Upper lobe of left lung (tissue), 6 donors: ENCODE measurements at regions not wholly inside any gene's neighbourhood (a gene's known extent, or its start where the extent isn't known, plus 50 kb on each side); places are given as distances from the start of the nearest gene placed in this dataset.

Source experiments
- ATAC-seq, 2 donors: fragments of 200-7000 bp; cut with Tn5 transposase; one replicate each; pipeline ENCODE4 v1.9.1; 2022; ENCODE audit warnings: mild to moderate bottlenecking in 2 of 2, moderate library complexity in 2 of 2; ENCODE audit not compliant: low FRiP score in 2 of 2
- DNase-seq, 2 donors: peaks; one replicate each; pipeline ENCODE4 v3.0.0-alpha.2; 2019 to 2020
- H3K27ac ChIP-seq, 4 donors: fragments of 200-600 bp; sonication (generic); one replicate each; pipeline ENCODE4 v1.5.1; 2016 to 2019
- H3K27me3 ChIP-seq, 4 donors: fragments of 200-600 bp; sonication (generic); one replicate each; pipeline ENCODE4 v1.5.1; 2017 to 2019
- H3K36me3 ChIP-seq, 4 donors: fragments of 200-600 bp; sonication (generic); one replicate each; pipeline ENCODE4 v1.5.1; 2016 to 2019
- H3K4me1 ChIP-seq, 4 donors: fragments of 200-600 bp; sonication (generic); one replicate each; pipeline ENCODE4 v1.5.1; 2018 to 2019
- H3K4me3 ChIP-seq, 4 donors: fragments of 200-600 bp; sonication (generic); one replicate each; pipeline ENCODE4 v1.5.1; 2017 to 2019; ENCODE audit warnings: mild to moderate bottlenecking in 2 of 4, moderate library complexity in 1 of 4
- H3K9me3 ChIP-seq, 4 donors: fragments of 200-600 bp; sonication (generic); one replicate each; pipeline ENCODE4 v1.5.1; 2018 to 2019
- EP300 ChIP-seq, 4 donors: sonication (generic); formaldehyde crosslinking; IDR thresholded peaks; one replicate each; pipeline ENCODE4 v1.5.1; 2017; ENCODE audit warnings: antibody characterized with exemption in 4 of 4, control low read depth in 2 of 4
- POLR2A ChIP-seq, 4 donors: fragments of 450-650 bp; IDR thresholded peaks; one replicate each; pipeline ENCODE4 v1.5.1; 2016 to 2017; ENCODE audit warnings: antibody characterized with exemption in 4 of 4, mild to moderate bottlenecking in 2 of 4
- POLR2AphosphoS5 ChIP-seq, 2 donors: sonication (generic); formaldehyde crosslinking; IDR thresholded peaks; one replicate each; pipeline ENCODE4 v1.5.1; 2017; ENCODE audit warnings: antibody characterized with exemption in 2 of 2
- WGBS, 2 donors: methylation state at CpG; one replicate each; pipeline ENCODE4 v1.1.5; 2017 to 2018; 5-methylcytosine and 5-hydroxymethylcytosine counted together
- TF ChIP-seq, protein P1 (sequence below), 6 experiments: fragments of 450-650 bp in 4 of 6; fragments of 200-600 bp in 2 of 6; sonication (generic) in 2 of 6; IDR thresholded peaks; one replicate each; pipeline ENCODE4 v1.5.1; 2016 to 2019; ENCODE audit warnings: antibody characterized with exemption in 6 of 6
- donor health status: DM: no; HTN: no; CAD: no; lungs with moderate emphysema.
- donor health status: DM: no; HTN: yes; CAD: no; lungs with severe emphysema.

GRCh38 chr12:43278541-43278832, 273.5 kb downstream of the ADAMTS20 start:
- no peak for DNase-seq
- Histone ChIP-seq H3K4me3 (no peak overlapping the region), H3K9me3 (no peaks in the 10 kb centered on the region), H3K27me3 (no peaks in the 10 kb centered on the region), H3K36me3 (no peaks in the 10 kb centered on the region), H3K4me1 (peaks cover 0 to 8% (median 6%) of the 10 kb centered on the region in 4 donors), H3K27ac (no peak overlapping the region)
- ATAC-seq = no peak
- 67 to 70% methylated on average over 3 of the region's 3 CpGs for WGBS, 2 donors
- TF ChIP-seq POLR2A (IDR thresholded peaks at IDR 0.05) (no peak), EP300 (IDR thresholded peaks at IDR 0.05) (no peak), POLR2AphosphoS5 (IDR thresholded peaks at IDR 0.05) (no peak)
- TF ChIP-seq, protein P1, sequence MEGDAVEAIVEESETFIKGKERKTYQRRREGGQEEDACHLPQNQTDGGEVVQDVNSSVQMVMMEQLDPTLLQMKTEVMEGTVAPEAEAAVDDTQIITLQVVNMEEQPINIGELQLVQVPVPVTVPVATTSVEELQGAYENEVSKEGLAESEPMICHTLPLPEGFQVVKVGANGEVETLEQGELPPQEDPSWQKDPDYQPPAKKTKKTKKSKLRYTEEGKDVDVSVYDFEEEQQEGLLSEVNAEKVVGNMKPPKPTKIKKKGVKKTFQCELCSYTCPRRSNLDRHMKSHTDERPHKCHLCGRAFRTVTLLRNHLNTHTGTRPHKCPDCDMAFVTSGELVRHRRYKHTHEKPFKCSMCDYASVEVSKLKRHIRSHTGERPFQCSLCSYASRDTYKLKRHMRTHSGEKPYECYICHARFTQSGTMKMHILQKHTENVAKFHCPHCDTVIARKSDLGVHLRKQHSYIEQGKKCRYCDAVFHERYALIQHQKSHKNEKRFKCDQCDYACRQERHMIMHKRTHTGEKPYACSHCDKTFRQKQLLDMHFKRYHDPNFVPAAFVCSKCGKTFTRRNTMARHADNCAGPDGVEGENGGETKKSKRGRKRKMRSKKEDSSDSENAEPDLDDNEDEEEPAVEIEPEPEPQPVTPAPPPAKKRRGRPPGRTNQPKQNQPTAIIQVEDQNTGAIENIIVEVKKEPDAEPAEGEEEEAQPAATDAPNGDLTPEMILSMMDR (IDR thresholded peaks at IDR 0.05) = no peak

DNA sequence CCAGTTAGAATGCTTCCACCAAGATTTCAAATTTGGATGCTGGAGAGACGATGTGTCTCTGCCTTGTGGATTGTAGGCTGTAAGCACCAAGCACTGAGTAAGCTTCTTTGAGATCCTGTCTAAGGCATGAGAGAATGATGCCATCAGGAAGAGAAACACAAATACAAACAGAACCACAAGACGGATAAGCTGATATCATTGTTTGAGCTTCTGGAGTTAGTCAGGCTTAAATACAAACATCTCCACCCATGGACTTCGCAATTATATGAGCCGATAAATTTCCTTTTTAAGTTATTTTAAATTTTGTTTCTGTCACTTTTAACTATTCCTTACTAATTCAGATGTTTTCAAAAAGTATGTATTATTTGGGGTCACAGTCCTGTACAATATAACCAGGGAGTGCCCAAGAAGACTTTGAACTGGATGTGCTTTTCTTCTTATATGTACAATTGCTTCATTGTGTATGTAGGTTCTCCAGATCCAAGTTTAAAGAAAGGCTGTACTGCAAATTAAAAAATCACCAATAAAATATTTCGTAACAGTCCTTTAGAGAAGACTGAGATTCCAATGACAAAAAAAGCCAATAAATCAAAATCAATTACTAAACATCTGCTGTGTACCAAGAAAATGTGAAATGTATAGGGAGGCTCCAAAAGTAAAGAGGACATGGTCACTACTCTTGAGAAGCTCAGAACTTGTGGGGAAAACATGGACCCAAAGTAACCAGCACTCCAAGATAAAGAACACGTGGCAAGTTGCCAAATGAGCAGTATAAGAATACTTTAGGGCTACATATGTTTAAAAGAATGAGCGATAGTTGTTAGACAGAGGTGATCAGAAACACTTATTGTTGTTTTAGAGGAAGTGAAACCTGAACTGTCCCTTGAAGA, 274.1 kb downstream of the ADAMTS20 start:
- DNase-seq = no peak
- Histone ChIP-seq H3K4me1 (peaks cover 0 to 8% (median 6%) of the 10 kb centered on the region in 4 donors), H3K4me3 (no peak overlapping the region), H3K27me3 (no peaks in the 10 kb centered on the region), H3K36me3 (no peaks in the 10 kb centered on the region), H3K27ac (peak overlapping the region in 2 of 4 donors; percentile 19 to 42), H3K9me3 (no peaks in the 10 kb centered on the region)
- TF ChIP-seq POLR2A (IDR thresholded peaks at IDR 0.05) (no peak), EP300 (IDR thresholded peaks at IDR 0.05) (no peak), POLR2AphosphoS5 (IDR thresholded peaks at IDR 0.05) (no peak)
- TF ChIP-seq, protein P1 (IDR thresholded peaks at IDR 0.05) = no peak
- ATAC-seq = peak in 1 of 2 donors; percentile 42
- 54 to 58% methylated on average over 7 of the region's 7 CpGs for WGBS, 2 donors

- H3K9me3 ChIP-seq = no peaks in the 10 kb centered on the region
- no peak overlapping the region for H3K27ac ChIP-seq
- WGBS, 2 donors = 66 to 72% methylated on average over 2 of the region's 2 CpGs
- H3K36me3 ChIP-seq = no peaks in the 10 kb centered on the region
- H3K4me1 ChIP-seq = peaks cover 0 to 8% (median 5%) of the 10 kb centered on the region in 4 donors
- H3K27me3 ChIP-seq = no peaks in the 10 kb centered on the region
- TF ChIP-seq POLR2AphosphoS5 (IDR thresholded peaks at IDR 0.05) (no peak), EP300 (IDR thresholded peaks at IDR 0.05) (no peak), POLR2A (IDR thresholded peaks at IDR 0.05) (no peak)
- TF ChIP-seq, protein P1 (IDR thresholded peaks at IDR 0.05) = no peak
- no peak for ATAC-seq
- H3K4me3 ChIP-seq = no peak overlapping the region
- no peak for DNase-seq
Observed at GRCh38 chr12:43273467-43273866, 278.5 kb downstream of the ADAMTS20 start.

DNA sequence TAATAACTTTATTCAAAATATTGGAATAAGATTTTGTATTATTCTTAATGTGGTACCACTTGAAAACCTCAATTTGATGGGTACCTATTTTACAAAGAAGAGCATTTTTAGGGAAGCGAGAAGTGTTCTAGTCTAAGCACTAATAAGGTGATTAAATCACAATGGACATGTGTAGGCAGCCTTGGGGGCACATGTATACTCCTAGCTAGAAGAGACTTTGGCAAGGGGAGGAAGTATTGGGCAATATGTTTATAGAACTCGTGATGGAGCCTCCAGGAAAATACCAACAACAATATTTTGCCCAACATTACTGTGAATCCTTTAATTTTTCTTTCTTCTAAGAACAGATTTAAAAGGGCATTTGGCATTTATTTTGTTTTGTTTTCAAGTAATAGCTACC, 280.3 kb downstream of the ADAMTS20 start:
- no peak overlapping the region for H3K4me3 ChIP-seq
- H3K36me3 ChIP-seq = no peaks in the 10 kb centered on the region
- H3K27me3 ChIP-seq = no peaks in the 10 kb centered on the region
- WGBS, 2 donors = 60 to 62% methylated on average over 2 of the region's 2 CpGs
- ATAC-seq (no peak), DNase-seq (no peak)
- TF ChIP-seq POLR2AphosphoS5 (IDR thresholded peaks at IDR 0.05) (no peak), POLR2A (IDR thresholded peaks at IDR 0.05) (no peak), EP300 (IDR thresholded peaks at IDR 0.05) (no peak)
- TF ChIP-seq, protein P1 (IDR thresholded peaks at IDR 0.05) = no peak
- H3K27ac ChIP-seq = no peak overlapping the region
- H3K9me3 ChIP-seq = no peaks in the 10 kb centered on the region
- peaks cover 0 to 6% (median 2%) of the 10 kb centered on the region in 4 donors for H3K4me1 ChIP-seq

- Histone ChIP-seq H3K4me1 (peaks cover 0 to 6% (median 2%) of the 10 kb centered on the region in 4 donors), H3K36me3 (no peaks in the 10 kb centered on the region), H3K9me3 (no peaks in the 10 kb centered on the region), H3K4me3 (no peak overlapping the region), H3K27ac (no peak overlapping the region), H3K27me3 (no peaks in the 10 kb centered on the region)
- DNase-seq (no peak), ATAC-seq (no peak)
- 63 to 71% methylated on average over 3 of the region's 3 CpGs for WGBS, 2 donors
- TF ChIP-seq EP300 (IDR thresholded peaks at IDR 0.05) = peak in 1 of 4 donors; percentile 48
- peak in 1 of 2 donors; percentile 58 for TF ChIP-seq POLR2AphosphoS5 (IDR thresholded peaks at IDR 0.05)
- TF ChIP-seq POLR2A (IDR thresholded peaks at IDR 0.05) = no peak
Observed at GRCh38 chr12:43267818-43268217, 284.2 kb downstream of the ADAMTS20 start.
